ENCODE measurements at regions not wholly inside any gene's neighbourhood (a gene's known extent, or its start where the extent isn't known, plus 50 kb on each side); places are given as distances from the start of the nearest gene placed in this dataset.

GRCh38 chr5:26012078-26012477 is 1026.3 kb downstream of the CDH9 start:
- WGBS, 2 donors = 71 to 91% methylated on average over 1 of the region's 1 CpG
- ATAC-seq (ENCODE audit: insufficient read depth, low FRiP score) = no peak
- Histone ChIP-seq H3K9ac (ENCODE audit: insufficient read depth in 1 of 2, low read length in 2 of 2) (no peak overlapping the region), H3K9me3 (ENCODE audit: control insufficient read depth in 4 of 4, insufficient read depth in 3 of 4, low read length in 3 of 4) (no peaks in the 10 kb centered on the region), H3K36me3 (ENCODE audit: control insufficient read depth in 4 of 4, insufficient read depth in 4 of 4, low read length in 4 of 4) (no peaks in the 10 kb centered on the region), H3K4me3 (no peak overlapping the region), H3K27me3 (ENCODE audit: control insufficient read depth in 3 of 3, insufficient read depth in 3 of 3, low read length in 2 of 3) (no peaks in the 10 kb centered on the region), H3K4me1 (ENCODE audit: control insufficient read depth in 5 of 5, insufficient read depth in 5 of 5, low read length in 5 of 5) (no peaks in the 10 kb centered on the region), H3K27ac (ENCODE audit: low read depth in 1 of 2, low read length in 1 of 2) (no peak overlapping the region)
- TF ChIP-seq, protein P1, sequence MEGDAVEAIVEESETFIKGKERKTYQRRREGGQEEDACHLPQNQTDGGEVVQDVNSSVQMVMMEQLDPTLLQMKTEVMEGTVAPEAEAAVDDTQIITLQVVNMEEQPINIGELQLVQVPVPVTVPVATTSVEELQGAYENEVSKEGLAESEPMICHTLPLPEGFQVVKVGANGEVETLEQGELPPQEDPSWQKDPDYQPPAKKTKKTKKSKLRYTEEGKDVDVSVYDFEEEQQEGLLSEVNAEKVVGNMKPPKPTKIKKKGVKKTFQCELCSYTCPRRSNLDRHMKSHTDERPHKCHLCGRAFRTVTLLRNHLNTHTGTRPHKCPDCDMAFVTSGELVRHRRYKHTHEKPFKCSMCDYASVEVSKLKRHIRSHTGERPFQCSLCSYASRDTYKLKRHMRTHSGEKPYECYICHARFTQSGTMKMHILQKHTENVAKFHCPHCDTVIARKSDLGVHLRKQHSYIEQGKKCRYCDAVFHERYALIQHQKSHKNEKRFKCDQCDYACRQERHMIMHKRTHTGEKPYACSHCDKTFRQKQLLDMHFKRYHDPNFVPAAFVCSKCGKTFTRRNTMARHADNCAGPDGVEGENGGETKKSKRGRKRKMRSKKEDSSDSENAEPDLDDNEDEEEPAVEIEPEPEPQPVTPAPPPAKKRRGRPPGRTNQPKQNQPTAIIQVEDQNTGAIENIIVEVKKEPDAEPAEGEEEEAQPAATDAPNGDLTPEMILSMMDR (IDR thresholded peaks at IDR 0.05; ENCODE audit: control extremely low read depth, extremely low read depth) = no peak
- DNase-seq = no peak

DNA sequence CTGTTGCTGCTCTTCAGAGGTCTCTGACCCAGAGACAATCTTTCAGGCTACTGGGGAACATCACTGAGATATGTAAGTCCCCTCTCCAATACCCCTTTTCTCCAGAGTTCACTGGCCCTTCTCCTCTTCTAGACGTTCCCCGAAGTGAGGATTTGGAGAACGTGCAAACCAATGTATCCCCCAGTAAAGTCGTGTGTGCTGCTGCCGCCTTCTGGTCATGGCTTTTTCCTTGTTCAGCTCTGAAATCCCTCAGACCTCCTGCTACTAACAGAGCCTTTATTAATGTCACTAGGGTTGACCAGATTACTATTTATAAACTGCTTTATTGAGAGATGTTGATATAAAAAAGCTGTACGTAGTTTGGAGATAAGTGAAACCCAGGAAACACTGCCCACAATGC is 1028.6 kb downstream of the CDH9 start:
- Histone ChIP-seq H3K27ac (ENCODE audit: low read depth in 1 of 2, low read length in 1 of 2) (no peak overlapping the region), H3K36me3 (ENCODE audit: control insufficient read depth in 4 of 4, insufficient read depth in 4 of 4, low read length in 4 of 4) (no peaks in the 10 kb centered on the region), H3K9me3 (ENCODE audit: control insufficient read depth in 4 of 4, insufficient read depth in 3 of 4, low read length in 3 of 4) (no peaks in the 10 kb centered on the region), H3K4me3 (no peak overlapping the region), H3K27me3 (ENCODE audit: control insufficient read depth in 3 of 3, insufficient read depth in 3 of 3, low read length in 2 of 3) (no peaks in the 10 kb centered on the region), H3K4me1 (ENCODE audit: control insufficient read depth in 5 of 5, insufficient read depth in 5 of 5, low read length in 5 of 5) (no peaks in the 10 kb centered on the region), H3K9ac (ENCODE audit: insufficient read depth in 1 of 2, low read length in 2 of 2) (no peak overlapping the region)
- peak; percentile 17 to 38 (median 27) for DNase-seq
- TF ChIP-seq, protein P1 (IDR thresholded peaks at IDR 0.05; ENCODE audit: control extremely low read depth, extremely low read depth) = no peak
- 22 to 31% methylated on average over 6 of the region's 6 CpGs for WGBS, 2 donors
- no peak for ATAC-seq (ENCODE audit: insufficient read depth, low FRiP score)

GRCh38 chr5:26003966-26004365 is 1034.4 kb downstream of the CDH9 start:
- Histone ChIP-seq H3K27ac (ENCODE audit: low read depth in 1 of 2, low read length in 1 of 2) (no peak overlapping the region), H3K27me3 (ENCODE audit: control insufficient read depth in 3 of 3, insufficient read depth in 3 of 3, low read length in 2 of 3) (no peaks in the 10 kb centered on the region)
- 56 to 60% methylated on average over 3 of the region's 3 CpGs for WGBS, 2 donors

DNA sequence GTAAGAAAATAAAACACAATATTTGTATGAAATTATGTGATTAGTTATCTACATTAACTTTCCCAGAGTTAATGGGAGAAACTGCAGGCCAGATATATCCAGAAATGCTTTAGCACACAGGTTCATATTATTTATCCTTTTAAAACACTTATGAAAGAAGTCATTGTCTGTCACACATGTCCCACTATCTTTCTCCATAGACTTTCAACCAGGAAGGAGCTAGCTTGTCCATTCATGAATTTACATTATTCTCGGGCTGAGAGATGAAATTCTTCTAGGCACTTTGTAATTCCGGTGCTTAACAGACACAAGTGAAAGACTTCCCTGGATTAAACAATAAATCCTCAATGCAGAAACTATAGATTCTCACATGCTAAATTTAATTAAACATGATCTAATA is 1043.2 kb downstream of the CDH9 start:
- Histone ChIP-seq H3K9me3 (ENCODE audit: control insufficient read depth in 4 of 4, insufficient read depth in 3 of 4, low read length in 3 of 4) (peaks cover 0 to 2% (median under 1%) of the 10 kb centered on the region in 4 donors), H3K4me3 (no peak overlapping the region), H3K4me1 (ENCODE audit: control insufficient read depth in 5 of 5, insufficient read depth in 5 of 5, low read length in 5 of 5) (no peaks in the 10 kb centered on the region), H3K36me3 (ENCODE audit: control insufficient read depth in 4 of 4, insufficient read depth in 4 of 4, low read length in 4 of 4) (no peaks in the 10 kb centered on the region), H3K9ac (ENCODE audit: insufficient read depth in 1 of 2, low read length in 2 of 2) (no peak overlapping the region), H3K27me3 (ENCODE audit: control insufficient read depth in 3 of 3, insufficient read depth in 3 of 3, low read length in 2 of 3) (no peaks in the 10 kb centered on the region), H3K27ac (ENCODE audit: low read depth in 1 of 2, low read length in 1 of 2) (no peak overlapping the region)
- no peak for DNase-seq
- TF ChIP-seq, protein P1 (IDR thresholded peaks at IDR 0.05; ENCODE audit: control extremely low read depth, extremely low read depth) = no peak
- no peak for ATAC-seq (ENCODE audit: insufficient read depth, low FRiP score)
- 80 to 90% methylated on average over 2 of the region's 2 CpGs for WGBS, 2 donors

More at GRCh38 chr5:26003966-26004365, 1034.4 kb downstream of the CDH9 start:
- TF ChIP-seq, protein P1 (IDR thresholded peaks at IDR 0.05; ENCODE audit: control extremely low read depth, extremely low read depth) = no peak
- no peak for ATAC-seq (ENCODE audit: insufficient read depth, low FRiP score)
- Histone ChIP-seq H3K9me3 (ENCODE audit: control insufficient read depth in 4 of 4, insufficient read depth in 3 of 4, low read length in 3 of 4) (no peaks in the 10 kb centered on the region), H3K4me1 (ENCODE audit: control insufficient read depth in 5 of 5, insufficient read depth in 5 of 5, low read length in 5 of 5) (no peaks in the 10 kb centered on the region), H3K4me3 (no peak overlapping the region), H3K36me3 (ENCODE audit: control insufficient read depth in 4 of 4, insufficient read depth in 4 of 4, low read length in 4 of 4) (no peaks in the 10 kb centered on the region), H3K9ac (ENCODE audit: insufficient read depth in 1 of 2, low read length in 2 of 2) (no peak overlapping the region)
- no peak for DNase-seq
